HUES48 (cell line): ENCODE measurements at regions not wholly inside any gene's neighbourhood (a gene's known extent, or its start where the extent isn't known, plus 50 kb on each side); places are given as distances from the start of the nearest gene placed in this dataset.

Experiments
- H3K27ac ChIP-seq: one replicate; pipeline ENCODE4 v1.7.0; 2013; ENCODE audit warnings: low read depth, low read length, inconsistent platforms
- H3K27me3 ChIP-seq: 2 replicates; pipeline ENCODE4 v1.6.1; 2013; ENCODE audit warnings: mild to moderate bottlenecking, low read length; ENCODE audit not compliant: control insufficient read depth, insufficient read depth
- H3K36me3 ChIP-seq: 2 replicates; pipeline ENCODE4 v1.6.1; 2013; ENCODE audit warnings: low read length; ENCODE audit not compliant: control insufficient read depth, insufficient read depth
- H3K4me1 ChIP-seq: 2 replicates; pipeline ENCODE4 v1.6.1; 2013; ENCODE audit warnings: mild to moderate bottlenecking, low read length; ENCODE audit not compliant: control insufficient read depth, insufficient read depth
- H3K4me3 ChIP-seq: 2 replicates; pipeline ENCODE4 v1.5.1; 2013; ENCODE audit warnings: mild to moderate bottlenecking, low read depth, low read length
- H3K9ac ChIP-seq: 2 replicates; pipeline ENCODE4 v1.6.1; 2013; ENCODE audit warnings: mild to moderate bottlenecking, low read depth, low read length, moderate library complexity
- H3K9me3 ChIP-seq: 2 replicates; pipeline ENCODE4 v1.6.1; 2013; ENCODE audit warnings: low read length; ENCODE audit not compliant: control insufficient read depth, insufficient read depth

DNA sequence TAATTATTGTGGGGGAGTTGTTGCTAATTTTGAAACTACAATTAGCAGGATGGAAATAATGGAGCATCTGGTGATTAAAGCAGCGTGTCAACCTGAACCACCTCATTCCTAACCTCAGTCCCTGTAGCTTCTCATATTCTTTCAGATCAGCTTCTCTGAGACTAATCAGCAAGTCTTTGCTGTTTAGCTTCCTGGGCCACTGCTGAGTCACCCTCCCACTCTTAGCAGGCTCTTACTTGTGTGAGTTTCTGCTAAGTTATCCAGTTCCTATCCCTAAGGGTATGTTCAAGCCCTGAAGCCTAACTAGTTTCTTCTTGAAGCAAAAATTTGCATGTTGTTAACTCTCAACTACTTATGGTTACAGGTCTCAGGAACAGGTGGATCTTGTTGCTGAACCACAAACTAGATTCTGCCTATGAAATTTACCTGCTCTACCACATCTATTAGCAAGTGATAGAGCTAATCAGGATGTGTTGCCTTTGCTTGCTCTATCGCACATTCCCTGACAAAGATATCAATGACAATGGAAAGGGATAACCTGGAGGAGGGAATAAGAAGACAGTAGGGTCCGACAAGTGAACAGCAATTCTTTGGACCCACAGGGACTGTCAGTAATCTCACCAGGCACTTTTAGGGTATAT is 134.2 kb downstream of the EIF4E start:
- no peak overlapping the region for H3K4me3 ChIP-seq
- no peak overlapping the region for H3K9ac ChIP-seq
- H3K9me3 ChIP-seq, result no peaks in the 10 kb centered on the region
- H3K27me3 ChIP-seq, result no peaks in the 10 kb centered on the region
- H3K27ac ChIP-seq, result peak overlapping the region; percentile 67
- H3K4me1 ChIP-seq, result peaks cover 11% of the 10 kb centered on the region
- no peaks in the 10 kb centered on the region for H3K36me3 ChIP-seq

DNA sequence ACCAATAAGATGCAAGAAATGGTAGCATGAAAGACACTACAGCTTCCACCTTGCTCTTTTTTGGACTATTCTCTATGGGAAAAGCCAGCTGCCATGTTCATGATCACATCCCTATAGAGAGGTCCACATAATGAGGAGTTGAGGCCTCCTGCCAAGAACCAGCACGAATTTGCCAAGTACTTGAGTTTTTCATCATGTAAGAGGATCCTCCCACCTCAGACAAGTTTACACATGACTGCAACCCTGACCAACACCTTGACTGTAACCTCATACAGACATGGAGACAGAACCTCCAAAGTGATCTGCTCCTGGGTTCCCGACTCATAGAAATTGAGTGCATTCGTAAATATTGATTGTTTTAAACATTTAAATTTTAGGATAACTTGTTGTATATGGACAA is 135.2 kb upstream of the TSPAN5 start:
- Histone ChIP-seq H3K4me3 (no peak overlapping the region), H3K27me3 (no peaks in the 10 kb centered on the region), H3K4me1 (peaks cover 11% of the 10 kb centered on the region), H3K36me3 (no peaks in the 10 kb centered on the region), H3K9me3 (no peaks in the 10 kb centered on the region), H3K27ac (no peak overlapping the region), H3K9ac (no peak overlapping the region)

DNA sequence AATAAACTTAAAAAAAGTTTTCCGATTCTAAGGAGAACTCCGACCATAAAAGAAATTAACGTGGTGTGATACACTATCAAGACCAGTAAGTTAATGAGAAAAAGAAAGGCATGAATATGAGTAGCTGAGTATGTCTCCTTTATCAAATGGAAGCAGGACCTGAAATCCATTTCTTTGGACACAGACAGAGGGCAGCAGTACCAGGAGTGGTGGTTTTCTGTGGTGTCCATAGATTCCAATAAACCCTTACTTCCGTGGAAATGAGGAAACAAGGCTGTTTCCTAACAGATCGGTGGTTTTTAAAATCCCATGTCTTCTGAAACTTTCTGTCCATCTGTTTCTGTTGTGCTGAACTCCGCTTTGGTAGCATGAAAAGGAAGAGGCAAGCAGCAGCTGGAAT is 128.5 kb upstream of the TSPAN5 start:
- no peaks in the 10 kb centered on the region for H3K9me3 ChIP-seq
- no peaks in the 10 kb centered on the region for H3K4me1 ChIP-seq
- H3K9ac ChIP-seq, result no peak overlapping the region
- H3K4me3 ChIP-seq, result no peak overlapping the region
- H3K27ac ChIP-seq, result no peak overlapping the region
- no peaks in the 10 kb centered on the region for H3K36me3 ChIP-seq
- H3K27me3 ChIP-seq, result no peaks in the 10 kb centered on the region

DNA sequence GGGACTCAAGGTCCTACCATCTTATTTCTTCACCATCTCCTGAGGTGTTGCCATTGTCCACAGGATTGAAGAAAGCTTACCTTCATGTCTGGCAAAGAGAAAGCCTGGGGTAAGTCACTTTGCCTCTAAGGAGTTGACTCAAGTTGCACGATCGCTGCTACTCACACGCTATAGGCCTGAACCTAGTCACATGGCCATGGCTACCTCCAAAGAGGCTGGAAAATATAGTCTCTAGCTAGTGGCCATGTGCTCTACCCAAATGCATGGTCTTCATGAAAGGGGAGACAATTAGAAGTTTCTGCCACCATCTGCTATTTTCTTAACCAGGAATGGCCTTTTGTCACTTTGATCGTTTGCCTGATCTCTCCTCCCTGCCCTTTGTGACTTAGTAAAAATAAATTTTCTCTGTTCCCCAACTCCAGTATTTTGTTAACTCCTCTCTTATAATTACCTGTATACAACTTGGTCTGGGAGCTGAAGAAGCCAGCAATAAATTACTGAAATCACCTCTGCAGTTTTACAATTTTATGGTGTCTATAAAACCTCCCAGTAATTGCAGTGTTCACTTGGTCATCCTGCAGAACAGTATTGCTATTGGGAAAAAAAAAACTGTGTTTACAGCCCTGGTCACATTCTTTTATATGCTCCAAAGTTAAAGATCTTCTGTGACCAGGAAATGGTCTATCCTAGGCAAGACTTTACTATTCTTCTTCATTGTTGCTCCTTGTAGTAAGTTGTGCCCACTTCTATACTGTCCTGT is 126.7 kb upstream of the TSPAN5 start:
- Histone ChIP-seq H3K4me1 (no peaks in the 10 kb centered on the region), H3K9ac (no peak overlapping the region), H3K36me3 (no peaks in the 10 kb centered on the region), H3K9me3 (no peaks in the 10 kb centered on the region), H3K27me3 (no peaks in the 10 kb centered on the region), H3K4me3 (no peak overlapping the region), H3K27ac (no peak overlapping the region)

DNA sequence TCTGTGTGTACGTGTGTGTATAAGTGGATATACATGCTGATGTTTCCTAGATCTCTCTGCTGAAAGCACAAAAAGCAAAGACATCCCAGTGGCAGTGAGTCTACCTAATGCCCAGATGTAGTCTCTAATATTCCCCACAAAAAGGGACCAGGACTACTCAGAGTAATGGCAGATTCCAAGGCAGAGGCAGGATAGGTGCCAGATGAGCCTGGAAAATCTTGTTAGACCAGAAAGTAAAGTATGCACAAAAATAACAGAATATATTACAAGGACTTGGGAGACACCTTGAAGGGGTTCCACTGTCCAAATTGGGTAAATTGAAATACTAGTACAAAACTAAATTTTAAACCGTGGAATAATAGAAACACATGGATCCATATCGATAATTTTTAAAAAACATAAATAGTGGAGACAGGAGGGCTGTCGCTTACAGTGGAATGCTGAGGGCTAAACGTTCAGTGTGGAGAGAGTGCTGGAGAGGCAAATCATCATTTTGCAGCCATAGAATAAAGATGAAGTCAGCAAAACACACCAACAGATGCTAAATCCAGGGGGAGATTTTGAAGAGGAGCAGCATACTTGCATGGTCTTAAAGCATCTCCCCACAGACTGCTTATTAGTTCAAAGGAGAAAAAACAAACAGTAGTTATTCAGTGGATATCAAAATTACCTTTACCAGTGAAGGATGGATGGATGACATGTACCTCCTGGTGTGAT is 123.4 kb upstream of the TSPAN5 start:
- H3K9me3 ChIP-seq, result no peaks in the 10 kb centered on the region
- no peaks in the 10 kb centered on the region for H3K27me3 ChIP-seq
- no peaks in the 10 kb centered on the region for H3K36me3 ChIP-seq
- no peak overlapping the region for H3K27ac ChIP-seq
- H3K4me1 ChIP-seq, result no peaks in the 10 kb centered on the region
- H3K9ac ChIP-seq, result no peak overlapping the region
- no peak overlapping the region for H3K4me3 ChIP-seq

DNA sequence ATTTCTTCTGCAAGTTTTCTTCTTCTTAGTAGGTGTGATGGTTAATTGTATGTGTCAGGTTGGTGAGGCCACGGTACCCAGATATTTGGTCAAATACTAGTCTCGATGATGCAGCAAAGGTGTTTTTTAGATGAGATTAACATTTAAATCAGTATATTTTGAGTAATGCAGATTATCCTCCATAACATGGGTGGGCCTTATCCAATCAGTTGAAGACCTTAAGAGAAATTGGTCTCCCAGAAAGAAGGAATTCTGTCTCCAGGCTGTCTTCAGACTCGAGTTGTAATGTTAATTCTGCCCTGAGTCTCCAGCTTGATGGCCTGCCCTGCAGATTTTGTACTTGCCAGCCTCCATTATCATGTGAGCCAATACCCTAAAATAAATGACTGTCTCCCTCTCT is 122.5 kb upstream of the TSPAN5 start:
- Histone ChIP-seq H3K36me3 (no peaks in the 10 kb centered on the region), H3K9me3 (no peaks in the 10 kb centered on the region), H3K4me1 (no peaks in the 10 kb centered on the region), H3K27me3 (no peaks in the 10 kb centered on the region), H3K9ac (no peak overlapping the region), H3K27ac (no peak overlapping the region), H3K4me3 (no peak overlapping the region)

DNA sequence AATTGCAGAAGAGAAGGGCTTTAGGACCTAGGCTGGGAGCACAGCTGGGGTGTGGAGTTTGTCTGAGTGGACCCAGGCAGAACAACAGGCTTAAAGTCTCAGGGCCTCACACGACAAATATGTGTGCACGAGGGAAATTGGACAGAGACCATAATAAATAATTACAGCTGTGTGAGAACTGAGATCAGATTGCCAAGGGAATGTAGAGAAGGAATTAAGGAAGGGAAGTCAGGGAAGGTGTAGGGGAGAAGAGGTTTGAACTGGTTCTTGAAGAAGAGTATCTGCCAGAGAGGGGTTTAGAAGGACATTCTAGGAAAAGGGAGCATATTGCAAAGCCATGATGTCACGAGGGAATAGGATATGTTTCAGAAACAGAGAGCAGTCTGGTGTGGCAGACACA is 120.7 kb upstream of the TSPAN5 start:
- Histone ChIP-seq H3K27me3 (no peaks in the 10 kb centered on the region), H3K9me3 (no peaks in the 10 kb centered on the region), H3K4me1 (no peaks in the 10 kb centered on the region)

DNA sequence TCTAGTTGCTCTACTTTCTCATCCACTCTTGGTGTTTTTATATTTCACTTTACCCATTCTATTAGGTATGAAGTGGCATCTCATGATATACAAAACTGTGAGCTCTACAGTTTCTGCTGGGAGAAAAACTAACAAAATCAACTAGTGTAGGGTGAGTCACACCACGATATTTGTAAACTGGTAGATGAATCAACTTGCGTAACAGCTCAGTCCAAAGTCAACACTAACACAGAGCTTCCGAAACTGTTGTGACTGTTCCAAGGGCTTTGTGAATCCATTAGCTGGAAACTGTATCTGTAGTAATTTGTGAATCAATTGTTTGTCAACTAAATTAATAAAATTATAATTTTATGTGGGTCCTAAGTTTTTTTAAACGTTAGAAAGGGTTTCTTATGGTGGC is 119.8 kb upstream of the TSPAN5 start:
- Histone ChIP-seq H3K36me3 (no peaks in the 10 kb centered on the region), H3K9me3 (no peaks in the 10 kb centered on the region), H3K9ac (no peak overlapping the region), H3K27ac (no peak overlapping the region), H3K4me1 (no peaks in the 10 kb centered on the region), H3K27me3 (no peaks in the 10 kb centered on the region), H3K4me3 (no peak overlapping the region)

More for the DNA sequence above, 120.7 kb upstream of the TSPAN5 start:
- H3K4me3 ChIP-seq, result no peak overlapping the region
- no peaks in the 10 kb centered on the region for H3K36me3 ChIP-seq
- H3K27ac ChIP-seq, result no peak overlapping the region
- H3K9ac ChIP-seq, result no peak overlapping the region

DNA sequence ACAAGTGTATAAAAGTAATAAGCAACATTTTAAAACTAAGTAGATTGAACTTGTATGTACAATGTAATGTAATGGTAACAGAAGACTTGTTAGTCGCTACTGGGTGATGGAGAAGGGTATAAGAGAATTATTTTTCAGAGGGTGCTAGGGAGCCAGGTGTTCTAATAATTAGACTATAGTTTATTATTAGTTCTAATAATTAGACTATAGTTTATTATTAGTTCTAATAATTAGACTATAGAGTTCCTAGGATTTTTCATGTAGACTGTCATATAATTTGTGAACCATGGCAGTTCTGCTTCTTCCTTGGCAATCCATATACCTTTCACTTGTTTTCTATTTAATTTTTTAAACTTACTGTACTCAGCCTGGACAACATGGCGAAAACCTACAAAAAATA is 117.3 kb upstream of the TSPAN5 start:
- Histone ChIP-seq H3K4me3 (no peak overlapping the region), H3K9ac (no peak overlapping the region), H3K27me3 (no peaks in the 10 kb centered on the region), H3K9me3 (no peaks in the 10 kb centered on the region), H3K36me3 (no peaks in the 10 kb centered on the region), H3K27ac (no peak overlapping the region), H3K4me1 (no peaks in the 10 kb centered on the region)

DNA sequence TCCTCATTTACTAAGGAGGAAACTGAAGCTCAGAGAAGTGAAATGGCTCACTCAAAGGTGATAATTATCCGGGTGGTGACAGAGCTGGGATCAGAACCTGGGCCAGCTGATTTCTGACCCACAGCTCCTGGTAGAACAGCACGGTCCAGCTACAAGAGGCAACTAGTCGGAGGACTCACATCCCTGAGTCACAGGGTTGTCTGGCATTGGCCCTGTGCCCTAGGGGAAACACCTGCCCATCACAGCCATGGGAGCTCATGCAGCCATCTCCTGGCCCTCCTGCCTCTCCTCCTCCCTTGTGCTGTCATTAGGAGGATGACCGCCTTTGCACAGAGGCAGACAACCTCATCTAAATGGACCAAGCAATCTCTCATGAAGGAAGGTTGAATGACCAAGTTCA is 115.2 kb upstream of the TSPAN5 start:
- Histone ChIP-seq H3K36me3 (no peaks in the 10 kb centered on the region), H3K4me3 (no peak overlapping the region), H3K9ac (no peak overlapping the region), H3K27me3 (no peaks in the 10 kb centered on the region), H3K4me1 (no peaks in the 10 kb centered on the region), H3K9me3 (no peaks in the 10 kb centered on the region), H3K27ac (no peak overlapping the region)

DNA sequence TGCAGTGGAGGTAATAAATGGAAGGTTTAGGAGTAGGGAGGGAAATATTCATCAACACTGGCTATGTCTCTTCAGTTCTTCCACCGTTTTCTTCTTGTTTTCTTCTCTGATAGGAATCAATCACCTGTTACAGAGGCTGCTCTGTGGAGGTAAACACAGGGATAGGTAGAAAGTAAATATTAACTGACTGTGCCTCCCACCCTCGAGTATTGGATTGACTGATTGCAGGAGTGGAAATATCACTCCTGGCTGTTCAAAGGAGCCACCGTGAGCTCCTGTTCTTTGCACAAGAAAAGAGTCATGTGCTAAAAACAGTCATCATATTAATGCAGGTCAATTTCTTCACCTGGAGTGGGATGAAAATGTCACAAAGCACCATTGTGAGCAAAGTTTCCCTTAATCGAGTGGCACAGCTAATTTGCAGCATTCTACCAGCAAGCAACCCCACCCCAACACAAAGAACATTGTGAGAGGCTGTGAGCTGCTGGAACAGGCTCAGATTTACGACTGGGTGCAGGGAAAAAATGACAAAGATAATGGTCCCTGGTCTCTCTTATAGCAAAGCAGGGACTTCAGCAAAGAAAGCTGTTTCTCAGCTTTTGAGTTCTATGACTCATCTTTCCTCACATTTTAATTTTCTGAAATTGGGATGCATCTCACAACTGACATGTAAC is 113.7 kb upstream of the TSPAN5 start:
- no peaks in the 10 kb centered on the region for H3K4me1 ChIP-seq
- H3K36me3 ChIP-seq, result no peaks in the 10 kb centered on the region
- no peak overlapping the region for H3K9ac ChIP-seq
- no peak overlapping the region for H3K27ac ChIP-seq
- H3K9me3 ChIP-seq, result no peaks in the 10 kb centered on the region
- no peaks in the 10 kb centered on the region for H3K27me3 ChIP-seq
- H3K4me3 ChIP-seq, result no peak overlapping the region
